ENCODE measurements at regions not wholly inside any gene's neighbourhood (a gene's known extent, or its start where the extent isn't known, plus 50 kb on each side); places are given as distances from the start of the nearest gene placed in this dataset.
"Not testable (repeated sequence)": the region's sequence is repeated elsewhere in the genome, so short reads cannot be mapped to it uniquely, and the experiment has no call there.

- DNase-seq, result no peak
Measured at GRCh38 chr13:24931450-24932251, 164.3 kb upstream of the PABPC3 start.

DNA sequence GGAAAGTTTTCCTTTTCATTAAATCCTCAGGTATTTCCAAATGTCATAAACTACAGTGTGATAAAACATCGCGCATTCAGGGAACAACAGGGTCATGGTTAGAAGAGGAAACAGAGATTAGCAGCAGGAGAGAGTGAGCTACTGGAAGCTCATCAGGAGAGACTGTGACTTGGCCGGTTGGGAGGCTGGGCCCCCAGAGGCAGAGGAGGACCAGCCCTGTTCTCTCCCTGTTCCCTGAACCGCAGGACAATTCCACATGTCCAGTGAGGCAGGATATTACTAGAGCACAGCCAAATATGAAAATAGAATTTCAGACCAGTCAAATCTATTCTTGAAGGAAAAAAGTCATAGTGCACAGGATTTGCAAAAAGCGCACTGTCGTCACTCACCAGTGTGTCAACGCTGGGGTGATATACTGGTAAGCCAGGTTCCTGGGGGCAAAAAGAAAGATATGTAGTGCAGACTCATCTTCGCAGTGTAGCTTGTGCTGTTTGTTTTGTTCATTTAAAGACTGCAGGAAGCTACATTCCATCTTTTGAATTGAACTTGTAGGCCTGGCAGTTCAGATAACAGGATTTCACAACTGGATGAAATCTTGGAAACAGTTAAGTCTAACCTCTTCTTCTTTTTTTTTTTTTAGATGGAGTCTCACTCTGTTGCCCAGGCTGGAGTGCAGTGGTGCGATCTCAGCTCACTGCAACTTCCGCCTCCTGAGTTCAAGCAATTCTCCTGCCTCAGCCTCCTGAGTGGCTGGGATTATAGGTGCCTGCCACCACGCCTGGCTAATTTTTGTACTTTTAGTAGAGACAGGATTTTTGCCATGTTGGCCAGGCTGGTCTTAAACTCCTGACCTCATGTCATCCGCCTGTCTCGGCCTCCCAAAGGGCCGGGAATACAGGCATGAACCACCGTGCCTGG, 162.6 kb upstream of the PABPC3 start:
- DNase-seq, result not testable (repeated sequence)

DNA sequence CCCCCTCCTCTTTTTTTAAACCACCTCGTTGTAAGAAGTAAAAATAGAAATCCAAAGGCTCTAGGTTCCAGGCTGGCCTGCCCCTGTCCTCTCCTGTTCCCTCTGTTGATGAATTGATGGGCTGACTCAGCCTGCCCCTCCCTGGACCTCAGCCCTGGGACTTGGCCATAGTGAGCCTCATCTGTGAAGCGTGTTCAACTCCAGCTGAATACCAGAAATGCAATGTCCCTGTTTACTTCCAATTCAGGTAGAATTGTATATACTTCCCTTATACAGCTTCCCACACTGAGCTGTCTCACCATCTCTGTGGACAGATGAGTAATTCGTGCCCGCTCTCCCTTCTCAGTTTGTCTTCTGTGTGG, 161.9 kb upstream of the PABPC3 start:
- not testable (repeated sequence) for DNase-seq

DNA sequence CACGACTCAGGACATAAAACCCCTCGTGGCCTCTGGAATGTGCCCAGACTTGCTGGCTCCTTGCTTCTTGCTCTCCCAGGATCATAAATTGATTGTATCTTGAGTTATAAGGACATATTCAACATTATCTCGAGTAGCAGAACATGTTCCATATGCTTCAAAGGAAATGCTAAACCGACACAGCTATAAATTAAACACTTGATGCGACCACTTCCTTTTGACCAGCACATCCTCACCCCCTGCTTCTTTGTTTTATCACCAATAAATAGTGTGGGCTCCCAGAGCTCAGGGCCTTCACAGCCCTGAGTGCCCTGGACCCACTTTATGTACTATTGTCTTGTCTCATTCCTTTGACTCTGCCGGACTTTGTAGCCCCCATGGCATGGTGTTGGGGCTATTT, 157.0 kb upstream of the PABPC3 start:
- no peak for DNase-seq

DNA sequence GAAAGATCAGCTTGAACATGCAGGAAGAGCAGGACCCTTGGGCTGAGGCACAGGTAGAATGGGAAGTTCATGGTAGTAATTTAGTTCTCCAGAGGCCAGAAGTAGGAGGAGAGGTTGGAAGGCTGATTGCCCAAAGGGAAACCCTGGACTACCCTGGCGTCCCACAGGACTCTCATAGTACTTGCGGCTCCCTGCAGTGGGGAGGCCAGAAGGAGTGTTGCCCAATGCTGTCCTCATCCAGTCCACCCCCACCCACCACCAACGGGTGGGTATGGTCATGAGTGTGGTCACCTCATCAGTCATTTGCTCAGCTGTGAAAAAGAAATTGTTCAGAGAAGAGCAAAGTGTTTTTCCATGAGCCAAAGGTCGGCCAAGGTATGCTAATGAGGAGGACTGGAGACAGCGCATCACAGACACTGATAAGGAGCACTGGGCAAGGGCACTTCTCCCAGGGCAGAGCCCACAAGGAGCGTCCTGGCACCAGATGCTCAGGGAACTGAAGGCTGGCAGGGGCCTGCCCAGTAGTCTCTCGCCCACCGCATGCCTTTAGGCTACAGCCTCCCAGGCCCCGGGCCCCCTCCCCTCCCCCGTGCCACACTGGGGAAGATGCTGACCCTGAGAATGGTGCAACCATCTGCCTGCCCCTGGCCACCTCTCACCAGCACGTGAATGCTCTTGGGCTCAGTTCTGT, 154.8 kb upstream of the PABPC3 start:
- DNase-seq, result not testable (repeated sequence)

DNA sequence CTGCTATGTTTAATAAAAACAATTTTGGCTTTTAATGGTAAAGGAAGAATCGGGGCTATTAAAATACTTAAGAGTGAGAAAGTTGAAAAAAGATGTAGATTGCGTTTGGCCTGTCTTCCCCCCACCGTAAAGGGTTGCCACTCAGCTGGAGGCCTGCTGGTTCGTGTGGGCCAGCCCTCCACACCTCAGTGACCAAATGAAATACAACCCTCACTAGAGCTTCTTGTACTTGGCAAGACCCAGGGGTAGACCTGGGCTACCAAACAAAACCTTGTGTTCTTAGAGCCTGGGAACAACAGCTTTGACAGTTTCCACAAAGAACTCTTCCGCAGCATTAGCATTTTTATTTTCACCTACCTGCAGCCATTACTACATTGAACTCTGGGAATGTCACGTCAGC, 152.8 kb upstream of the PABPC3 start:
- no peak for DNase-seq

- DNase-seq, result not testable (repeated sequence)
Measured at GRCh38 chr13:24944073-24944472, 151.9 kb upstream of the PABPC3 start.

DNA sequence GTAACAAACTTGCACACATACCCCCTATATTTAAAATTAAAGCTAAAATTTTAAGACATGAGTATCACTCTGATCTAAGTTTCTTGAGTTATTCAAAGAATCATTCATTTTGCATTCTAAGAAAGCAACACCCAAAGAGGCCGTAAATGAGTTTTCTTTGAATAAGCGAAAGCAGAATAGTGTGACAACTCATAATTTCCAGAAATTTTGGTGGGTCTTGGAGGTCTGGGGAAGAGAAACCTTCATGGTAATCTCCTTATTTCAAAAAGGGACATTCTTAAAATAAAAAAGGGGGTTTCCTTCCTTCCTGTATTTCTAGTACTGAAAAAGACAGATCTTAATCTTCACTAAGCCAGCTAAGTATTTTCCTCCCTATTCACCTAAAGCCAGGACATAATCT, 147.0 kb upstream of the PABPC3 start:
- not testable (repeated sequence) for DNase-seq

DNA sequence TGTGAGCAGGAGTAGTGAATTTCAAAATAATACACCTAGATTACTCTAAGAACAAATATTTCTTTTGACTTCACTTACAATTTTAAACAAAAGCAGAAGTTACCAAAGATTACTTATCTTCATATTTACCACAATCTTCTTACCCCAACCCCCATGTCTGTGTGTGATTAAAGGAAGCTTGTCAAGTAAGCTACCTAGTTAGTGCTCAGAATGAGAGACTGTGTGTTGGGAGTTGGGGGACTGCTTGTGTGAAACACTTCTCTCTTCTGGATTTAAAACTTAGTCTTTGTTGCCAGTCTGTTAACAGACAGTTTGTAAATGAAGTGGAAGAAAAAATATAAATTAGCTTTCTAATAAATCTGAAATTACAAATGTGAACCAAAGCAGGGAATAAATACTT, 145.3 kb upstream of the PABPC3 start:
- DNase-seq, result not testable (repeated sequence)

- not testable (repeated sequence) for DNase-seq
Measured at GRCh38 chr13:24967970-24968369, 128.0 kb upstream of the PABPC3 start.

- DNase-seq, result not testable (repeated sequence)
Measured at GRCh38 chr13:24968416-24968815, 127.5 kb upstream of the PABPC3 start.

GRCh38 chr13:24973102-24973501, 122.8 kb upstream of the PABPC3 start:
- not testable (repeated sequence) for DNase-seq

DNA sequence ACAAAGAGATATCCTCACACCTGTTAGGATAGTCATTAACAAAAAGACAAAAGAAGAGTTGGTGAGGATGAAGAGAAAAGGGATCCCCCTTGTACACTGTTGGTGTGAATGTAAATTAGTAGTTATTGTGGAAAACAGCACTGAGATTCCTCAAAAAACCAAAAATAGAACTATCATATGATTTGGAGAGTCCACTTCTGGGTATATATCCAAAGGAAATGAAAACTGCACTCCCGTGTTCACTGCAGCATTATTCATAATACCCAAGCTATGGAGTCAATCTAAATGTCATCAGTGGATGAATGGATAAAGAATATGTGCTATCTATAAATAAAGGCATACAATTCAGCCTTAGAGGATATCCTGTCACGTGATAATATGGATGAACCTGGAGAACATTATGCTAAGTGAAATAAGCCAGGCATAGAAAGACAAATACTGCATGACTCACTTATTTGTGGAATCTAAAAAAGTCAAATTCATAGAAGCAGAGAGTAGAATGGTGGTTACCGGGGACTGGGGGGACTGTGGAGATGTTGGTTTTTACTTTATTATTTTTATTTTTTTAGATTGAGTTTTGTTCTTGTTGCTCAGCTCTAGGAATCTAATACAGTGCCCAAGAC, 114.6 kb upstream of the PABPC3 start:
- DNase-seq, result not testable (repeated sequence)

- no peak for DNase-seq
Measured at GRCh38 chr13:24982333-24982999, 113.5 kb upstream of the PABPC3 start.

GRCh38 chr13:24983094-24983493, 112.8 kb upstream of the PABPC3 start:
- no peak for DNase-seq

GRCh38 chr13:24984134-24984533, 111.8 kb upstream of the PABPC3 start:
- no peak for DNase-seq

GRCh38 chr13:24985107-24985506, 110.8 kb upstream of the PABPC3 start:
- no peak for DNase-seq

GRCh38 chr13:24985896-24986295, 110.0 kb upstream of the PABPC3 start:
- no peak for DNase-seq

DNA sequence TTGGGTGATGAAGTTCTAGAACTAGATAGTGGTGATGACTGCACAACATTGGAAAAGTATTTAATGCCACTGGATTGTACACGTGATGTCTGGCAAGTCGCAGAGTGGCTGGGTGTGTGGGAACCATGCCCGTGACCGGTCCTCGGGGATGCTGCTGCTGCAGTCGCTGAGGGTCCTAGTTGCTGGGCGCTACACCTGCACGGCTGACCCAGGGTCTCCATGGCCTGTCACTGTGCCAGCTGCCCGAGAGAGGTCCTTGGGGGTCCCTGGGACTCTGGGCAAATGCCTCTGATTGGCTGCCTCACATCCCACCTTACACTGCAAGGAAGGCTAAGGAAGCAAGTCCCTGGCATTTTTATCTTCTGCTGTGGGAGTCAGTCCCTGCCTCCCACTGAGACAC, 109.1 kb upstream of the PABPC3 start:
- no peak for DNase-seq

DNA sequence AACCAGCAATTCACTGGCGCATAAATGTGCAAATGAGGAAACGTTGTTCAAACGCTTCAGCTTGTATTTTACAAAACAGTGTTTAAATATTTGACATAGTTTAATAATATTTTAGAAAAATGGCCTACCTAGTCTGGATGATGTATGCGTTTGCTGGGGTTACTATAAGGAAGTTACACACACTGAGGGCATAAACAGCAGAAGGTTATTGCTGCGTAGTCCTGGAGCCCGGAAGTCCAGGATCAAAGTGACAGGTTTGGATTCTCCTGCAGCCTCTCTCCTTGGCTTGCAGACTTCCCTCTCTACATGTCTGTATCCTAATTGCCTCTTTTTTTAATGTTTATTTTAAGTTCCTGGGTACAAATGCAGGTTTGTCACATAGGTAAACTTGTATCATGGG, 106.0 kb upstream of the PABPC3 start:
- not testable (repeated sequence) for DNase-seq

- DNase-seq, result not testable (repeated sequence)
Measured at GRCh38 chr13:24992946-24993345, 103.0 kb upstream of the PABPC3 start.

- peak; percentile 60 for DNase-seq
Measured at GRCh38 chr13:24995225-24995804, 100.6 kb upstream of the PABPC3 start.

Measured in CD4-positive, alpha-beta T cell treated with Interleukin-17A for 4 hours (primary cell).